ENCODE measurements at regions not wholly inside any gene's neighbourhood (a gene's known extent, or its start where the extent isn't known, plus 50 kb on each side); places are given as distances from the start of the nearest gene placed in this dataset.

- Mint-ChIP-seq H3K36me3 (ENCODE audit: low read depth, unreplicated experiment) (no peaks in the 10 kb centered on the region), H3K27ac (ENCODE audit: unreplicated experiment) (no peak overlapping the region), H3K9me3 (ENCODE audit: unreplicated experiment) (peaks cover 3% of the 10 kb centered on the region), H3K4me3 (ENCODE audit: unreplicated experiment) (no peak overlapping the region), H3K4me1 (ENCODE audit: low read depth, unreplicated experiment) (no peaks in the 10 kb centered on the region), H3K27me3 (ENCODE audit: low read depth, unreplicated experiment) (no peaks in the 10 kb centered on the region)
- no peak for FAIRE-seq
- Histone ChIP-seq H3K27me3 (ENCODE audit: insufficient read depth, low read length) (no peaks in the 10 kb centered on the region), H3K4me3 (ENCODE audit: insufficient read depth, low read depth, low read length) (no peak overlapping the region), H4K20me1 (ENCODE audit: insufficient read depth, low read length) (no peaks in the 10 kb centered on the region), H3K9ac (ENCODE audit: low read length) (no peak overlapping the region), H3K4me2 (ENCODE audit: low read length) (no peak overlapping the region), H3K36me3 (ENCODE audit: insufficient read depth, low read length) (no peaks in the 10 kb centered on the region), H2AFZ (ENCODE audit: low read depth, low read length) (no peak overlapping the region), H3K4me1 (ENCODE audit: insufficient read depth, low read length) (no peaks in the 10 kb centered on the region), H3K79me2 (ENCODE audit: insufficient read depth, low read length) (no peaks in the 10 kb centered on the region), H3K9me3 (ENCODE audit: insufficient read depth, low read depth, low read length) (no peaks in the 10 kb centered on the region), H3K27ac (ENCODE audit: low read depth, low read length) (no peak overlapping the region)
- peak; percentile 24 for DNase-seq (ENCODE audit: low read depth)
- TF ChIP-seq CTCF (IDR thresholded peaks at IDR 0.05; ENCODE audit: insufficient read depth, low read depth, low read length) = no peak
- TF ChIP-seq EZH2 (IDR thresholded peaks at IDR 0.05; ENCODE audit: insufficient read depth, low read length) = no peak
Observed at GRCh38 chr13:47457626-47458025, 543.4 kb downstream of the SUCLA2 start.

GRCh38 chr13:47455626-47456025 lies 545.4 kb downstream of the SUCLA2 start:
- no peaks in the 10 kb centered on the region for H4K20me1 ChIP-seq (ENCODE audit: insufficient read depth, low read length)
- no peaks in the 10 kb centered on the region for H3K36me3 ChIP-seq (ENCODE audit: insufficient read depth, low read length)
- no peak overlapping the region for H3K4me3 Mint-ChIP-seq (ENCODE audit: unreplicated experiment)
- no peak for DNase-seq (ENCODE audit: low read depth)
- H3K27ac ChIP-seq (ENCODE audit: low read depth, low read length) = no peak overlapping the region
- TF ChIP-seq EZH2 (IDR thresholded peaks at IDR 0.05; ENCODE audit: insufficient read depth, low read length) (no peak), CTCF (IDR thresholded peaks at IDR 0.05; ENCODE audit: insufficient read depth, low read depth, low read length) (no peak)
- H3K27ac Mint-ChIP-seq (ENCODE audit: unreplicated experiment) = no peak overlapping the region
- no peak overlapping the region for H3K4me2 ChIP-seq (ENCODE audit: low read length)
- no peaks in the 10 kb centered on the region for H3K9me3 Mint-ChIP-seq (ENCODE audit: unreplicated experiment)
- H3K9ac ChIP-seq (ENCODE audit: low read length) = no peak overlapping the region
- no peaks in the 10 kb centered on the region for H3K79me2 ChIP-seq (ENCODE audit: insufficient read depth, low read length)
- no peaks in the 10 kb centered on the region for H3K36me3 Mint-ChIP-seq (ENCODE audit: low read depth, unreplicated experiment)
- peak; percentile 68 for FAIRE-seq
- H3K4me1 Mint-ChIP-seq (ENCODE audit: low read depth, unreplicated experiment) = no peaks in the 10 kb centered on the region
- H3K4me1 ChIP-seq (ENCODE audit: insufficient read depth, low read length) = no peaks in the 10 kb centered on the region
- no peak overlapping the region for H2AFZ ChIP-seq (ENCODE audit: low read depth, low read length)
- no peaks in the 10 kb centered on the region for H3K27me3 Mint-ChIP-seq (ENCODE audit: low read depth, unreplicated experiment)
- H3K27me3 ChIP-seq (ENCODE audit: insufficient read depth, low read length) = no peaks in the 10 kb centered on the region
- H3K4me3 ChIP-seq (ENCODE audit: insufficient read depth, low read depth, low read length) = no peak overlapping the region
- no peaks in the 10 kb centered on the region for H3K9me3 ChIP-seq (ENCODE audit: insufficient read depth, low read depth, low read length)

- no peak overlapping the region for H3K4me3 Mint-ChIP-seq (ENCODE audit: unreplicated experiment)
- Histone ChIP-seq H3K9me3 (ENCODE audit: insufficient read depth, low read depth, low read length) (no peaks in the 10 kb centered on the region), H2AFZ (ENCODE audit: low read depth, low read length) (no peak overlapping the region), H3K27me3 (ENCODE audit: insufficient read depth, low read length) (no peaks in the 10 kb centered on the region), H3K4me2 (ENCODE audit: low read length) (no peak overlapping the region), H3K4me1 (ENCODE audit: insufficient read depth, low read length) (no peaks in the 10 kb centered on the region), H3K36me3 (ENCODE audit: insufficient read depth, low read length) (no peaks in the 10 kb centered on the region), H4K20me1 (ENCODE audit: insufficient read depth, low read length) (no peaks in the 10 kb centered on the region), H3K27ac (ENCODE audit: low read depth, low read length) (no peak overlapping the region), H3K9ac (ENCODE audit: low read length) (no peak overlapping the region), H3K79me2 (ENCODE audit: insufficient read depth, low read length) (no peaks in the 10 kb centered on the region), H3K4me3 (ENCODE audit: insufficient read depth, low read depth, low read length) (no peak overlapping the region)
- FAIRE-seq (no peak), DNase-seq (ENCODE audit: low read depth) (peak; percentile 21)
- H3K36me3 Mint-ChIP-seq (ENCODE audit: low read depth, unreplicated experiment) = no peaks in the 10 kb centered on the region
- H3K4me1 Mint-ChIP-seq (ENCODE audit: low read depth, unreplicated experiment) = no peaks in the 10 kb centered on the region
- no peak overlapping the region for H3K27ac Mint-ChIP-seq (ENCODE audit: unreplicated experiment)
- TF ChIP-seq EZH2 (IDR thresholded peaks at IDR 0.05; ENCODE audit: insufficient read depth, low read length) (no peak), CTCF (IDR thresholded peaks at IDR 0.05; ENCODE audit: insufficient read depth, low read depth, low read length) (no peak)
- H3K9me3 Mint-ChIP-seq (ENCODE audit: unreplicated experiment) = no peaks in the 10 kb centered on the region
- peaks cover 2% of the 10 kb centered on the region for H3K27me3 Mint-ChIP-seq (ENCODE audit: low read depth, unreplicated experiment)
Observed at GRCh38 chr13:47454986-47455385, 546.1 kb downstream of the SUCLA2 start.

Data from astrocyte (in vitro differentiated cells and primary cell).